HepG2 (cell line): ENCODE measurements at regions not wholly inside any gene's neighbourhood (a gene's known extent, or its start where the extent isn't known, plus 50 kb on each side); places are given as distances from the start of the nearest gene placed in this dataset.

ENCODE experiments used
- ATAC-seq: fragments of 200-7000 bp; cut with Tn5 transposase; 3 replicates; pipeline ENCODE4 v1.9.1; 2020; ENCODE audit warnings: mild to moderate bottlenecking, moderate library complexity
- BruUV-seq: library from RNA; stranded (reverse); fragments of 400-500 nt; replicated peaks from 2 replicates; lab custom pipeline; 2021; lab: Mats Ljungman, UMichigan
- CTCF ChIA-PET: fragments of 300-600 bp; formaldehyde crosslinking; extraction: SDS; loops from one replicate; lab custom pipeline; 2021; ENCODE audit warnings: low total read pairs, inconsistent platforms, low intra/inter-chr PET ratio; lab: Yijun Ruan, JAX
- POLR2A ChIA-PET: fragments of 350-600 bp; sonication (Branson Sonifier 250); formaldehyde crosslinking; loops from one replicate; lab custom pipeline; 2020; ENCODE audit warnings: antibody characterized with exemption, inconsistent platforms; lab: Yijun Ruan, JAX
- DNase-seq: peaks from one replicate; pipeline ENCODE4 v3.0.0-alpha.2; 2015; ENCODE audit warnings: low spot score
- FAIRE-seq: peaks from 3 replicates; lab custom pipeline; 2011; peaks lifted over from hg19 to GRCh38; lab: Jason Lieb, UNC
- H2AFZ ChIP-seq: one replicate; pipeline ENCODE4 v1.6.1; 2011; ENCODE audit warnings: low read length, inconsistent platforms
- H3K27ac ChIP-seq: fragments of 300-600 bp; 3 replicates; pipeline ENCODE4 v1.8.0; 2011; ENCODE audit warnings: mixed run types, mild to moderate bottlenecking, mixed read lengths, low read length, inconsistent platforms; ENCODE audit not compliant: insufficient read depth; ENCODE audit errors: extremely low read length
- H3K27me3 ChIP-seq, 2 experiments: fragments of 200-600 bp in 1 of 2; 2 replicates in 1 of 2; 3 replicates in 1 of 2; pipeline versions ENCODE4 v1.6.0 to v1.8.0; 2011; ENCODE audit warnings: low read length in 2 of 2, mild to moderate bottlenecking in 2 of 2, moderate library complexity in 2 of 2, inconsistent platforms in 1 of 2; ENCODE audit not compliant: insufficient read depth in 2 of 2, control insufficient read depth in 1 of 2
- H3K36me3 ChIP-seq, 2 experiments: fragments of 200-600 bp in 1 of 2; replicated peaks in 1 of 2; 2 replicates in 1 of 2; 3 replicates in 1 of 2; pipeline versions ENCODE4 v1.5.1 to v1.8.0; 2011; ENCODE audit warnings: low read length in 2 of 2, inconsistent platforms in 1 of 2; ENCODE audit not compliant: insufficient read depth in 2 of 2, control insufficient read depth in 1 of 2
- H3K4me1 ChIP-seq: 2 replicates; pipeline ENCODE4 v1.5.1; 2012; ENCODE audit warnings: low read length, inconsistent platforms; ENCODE audit not compliant: insufficient read depth
- H3K4me2 ChIP-seq: 2 replicates; pipeline ENCODE4 v1.6.0; 2011; ENCODE audit warnings: low read depth, low read length, inconsistent platforms
- H3K4me3 ChIP-seq, 3 experiments: fragments of 200-600 bp in 1 of 3; sonication (generic), shearing (Covaris generic) in 1 of 3; replicated peaks in 1 of 3; 2 replicates each; pipeline ENCODE4 v1.5.1; 2011 to 2016; ENCODE audit warnings: low read length in 3 of 3, inconsistent platforms in 2 of 3, low read depth in 2 of 3, mild to moderate bottlenecking in 2 of 3, control low read depth in 1 of 3, mixed read lengths in 1 of 3; ENCODE audit not compliant: insufficient read depth in 1 of 3
- H3K79me2 ChIP-seq: one replicate; pipeline ENCODE4 v1.6.1; 2011; ENCODE audit warnings: low read length, inconsistent platforms; ENCODE audit not compliant: insufficient read depth
- H3K9ac ChIP-seq: 2 replicates; pipeline ENCODE4 v1.6.0; 2011; ENCODE audit warnings: mild to moderate bottlenecking, low read depth, low read length, inconsistent platforms; ENCODE audit not compliant: insufficient read depth
- H3K9me3 ChIP-seq: 2 replicates; pipeline ENCODE4 v1.5.1; 2012; ENCODE audit warnings: mild to moderate bottlenecking, low read length
- H4K20me1 ChIP-seq: 2 replicates; pipeline ENCODE4 v1.6.0; 2011; ENCODE audit warnings: inconsistent platforms, mild to moderate bottlenecking, low read length, moderate library complexity; ENCODE audit not compliant: insufficient read depth
- CBX1 ChIP-seq: IDR thresholded peaks from one replicate; pipeline ENCODE4 v1.6.1; 2016; ENCODE audit warnings: antibody characterized with exemption, low read depth
- CREB3 ChIP-seq: sonication (generic); formaldehyde crosslinking; IDR thresholded peaks from 2 replicates; pipeline ENCODE4 v1.5.0; 2020; ENCODE audit warnings: missing genetic modification reagents
- HDAC2 ChIP-seq: sonication (generic); formaldehyde crosslinking; IDR thresholded peaks from 2 replicates; pipeline ENCODE4 v1.4.0; 2020; ENCODE audit warnings: missing genetic modification reagents
- IRF2 ChIP-seq: IDR thresholded peaks from 2 replicates; pipeline ENCODE4 v1.6.1; 2018; ENCODE audit warnings: missing genetic modification reagents, missing compliant biosample characterization
- ISL2 ChIP-seq: sonication (generic); formaldehyde crosslinking; IDR thresholded peaks from 2 replicates; pipeline ENCODE4 v1.5.0; 2020; ENCODE audit warnings: missing genetic modification reagents
- JARID2 ChIP-seq: sonication (generic); formaldehyde crosslinking; IDR thresholded peaks from 2 replicates; pipeline ENCODE4 v1.8.1; 2023; ENCODE audit warnings: missing genetic modification reagents, inconsistent platforms; ENCODE audit not compliant: insufficient replicate concordance
- MEF2D ChIP-seq: sonication (generic); formaldehyde crosslinking; IDR thresholded peaks from 2 replicates; pipeline ENCODE4 v1.5.1; 2020; ENCODE audit warnings: mild to moderate bottlenecking, missing genetic modification reagents
- NCOR1 ChIP-seq: fragments of 200-600 bp; sonication (generic); IDR thresholded peaks from 2 replicates; pipeline ENCODE4 v1.7.0; 2017; ENCODE audit warnings: antibody characterized with exemption, low read length, borderline replicate concordance
- NR2F1 ChIP-seq, 2 experiments: fragments of 450-650 bp in 1 of 2; formaldehyde crosslinking in 1 of 2; IDR thresholded peaks; 2 replicates each; pipeline versions ENCODE4 v1.5.0 to v1.6.1; 2016 to 2020; ENCODE audit warnings: mild to moderate bottlenecking in 1 of 2, missing compliant biosample characterization in 1 of 2, missing genetic modification reagents in 1 of 2, moderate library complexity in 1 of 2
- ZBTB39 ChIP-seq: sonication (generic); formaldehyde crosslinking; IDR thresholded peaks from 2 replicates; pipeline ENCODE4 v1.5.0; 2020; ENCODE audit warnings: missing genetic modification reagents
- ZFP82 ChIP-seq: sonication (generic); formaldehyde crosslinking; IDR thresholded peaks from 2 replicates; pipeline ENCODE4 v1.5.1; 2020; ENCODE audit warnings: mild to moderate bottlenecking, missing genetic modification reagents, borderline replicate concordance
- ZNF296 ChIP-seq: sonication (generic); formaldehyde crosslinking; conservative IDR thresholded peaks from 2 replicates; pipeline ENCODE4 v1.5.0; 2020; ENCODE audit warnings: mild to moderate bottlenecking, missing genetic modification reagents
- ZNF644 ChIP-seq: IDR thresholded peaks from 2 replicates; pipeline ENCODE4 v1.6.1; 2016; ENCODE audit warnings: low read depth
- ZNF7 ChIP-seq: IDR thresholded peaks from 2 replicates; pipeline ENCODE4 v1.6.1; 2016; ENCODE audit warnings: missing biosample characterization, missing genetic modification reagents
- ZNF75D ChIP-seq: sonication (generic); formaldehyde crosslinking; IDR thresholded peaks from 2 replicates; pipeline ENCODE4 v1.8.1; 2023; ENCODE audit warnings: missing genetic modification reagents, mild to moderate bottlenecking, borderline replicate concordance
- ZNF781 ChIP-seq: sonication (generic); formaldehyde crosslinking; IDR thresholded peaks from 2 replicates; pipeline ENCODE4 v1.5.1; 2020; ENCODE audit warnings: borderline replicate concordance, mild to moderate bottlenecking, missing genetic modification reagents; ENCODE audit errors: not compliant biosample characterization
- WGBS: methylation state at CpG from one replicate; pipeline ENCODE4 v1.1.6; 2017; ENCODE audit warnings: low lambda C conversion rate; 5-methylcytosine and 5-hydroxymethylcytosine counted together
- in situ Hi-C: cut with HindIII; loops from 2 replicates; pipeline ENCODE4 v1.10.0; 2017; ENCODE audit warnings: low pct_unique_long_range_greater_than_20kb; ENCODE audit not compliant: extremely low pct_ligation_motif_present
- intact Hi-C: fragments of 100-400 bp; cut with micrococcal nuclease; formaldehyde crosslinking; loops from one replicate; pipeline ENCODE4 v1.10.0; 2022; ENCODE audit not compliant: unreplicated experiment
- TF ChIP-seq, protein P1 (sequence below): sonication (generic); formaldehyde crosslinking; IDR thresholded peaks from 2 replicates; pipeline ENCODE4 v1.9.0; 2021; ENCODE audit warnings: missing genetic modification reagents, borderline replicate concordance
- TF ChIP-seq, protein P2 (sequence below): sonication (generic); formaldehyde crosslinking; IDR thresholded peaks from 2 replicates; pipeline ENCODE4 v1.4.0; 2020; ENCODE audit warnings: low read depth, mild to moderate bottlenecking, missing genetic modification reagents

GRCh38 chr4:123037804-123038203 lies 115.4 kb upstream of the NUDT6 start:
- Histone ChIP-seq H3K4me1 (peaks cover 25% of the 10 kb centered on the region), H3K36me3 (no peaks in the 10 kb centered on the region; a peak in 1 of 5 replicates), H3K27ac (peak overlapping the region; percentile 40), H3K9me3 (peaks cover 14% of the 10 kb centered on the region), H3K27me3 (no peaks in the 10 kb centered on the region), H3K9ac (no peak overlapping the region), H4K20me1 (no peaks in the 10 kb centered on the region), H3K4me2 (0 out of 2 replicates have a peak overlapping the region, but pooled peaks have one; percentile 14), H3K4me3 (no peak overlapping the region), H2AFZ (no peak overlapping the region), H3K79me2 (no peaks in the 10 kb centered on the region)
- CTCF ChIA-PET: no interaction called here
- FAIRE-seq: peak; percentile 89
- DNase-seq: peak; percentile 84
- 15% methylated on average over 1 of the region's 1 CpG for WGBS
- POLR2A ChIA-PET: interaction anchor here (0.7 kb wide), 1 partner anchor 26 kb away, joined by 3 read pairs; no protein-coding TSS in a partner anchor
- intact Hi-C loops (no loop called here), in situ Hi-C loops (no loop called here)
- peak; percentile 96 for ATAC-seq
- BruUV-seq: no TSS peak
- 0 out of 2 replicates have a peak, but pooled peaks have one; percentile 46 for TF ChIP-seq ISL2 (CRISPR knock-in tag)
- no peak for TF ChIP-seq MEF2D (CRISPR knock-in tag)
- 0 out of 2 replicates have a peak, but pooled peaks have one; percentile 30 for TF ChIP-seq NCOR1
- TF ChIP-seq, protein P1, sequence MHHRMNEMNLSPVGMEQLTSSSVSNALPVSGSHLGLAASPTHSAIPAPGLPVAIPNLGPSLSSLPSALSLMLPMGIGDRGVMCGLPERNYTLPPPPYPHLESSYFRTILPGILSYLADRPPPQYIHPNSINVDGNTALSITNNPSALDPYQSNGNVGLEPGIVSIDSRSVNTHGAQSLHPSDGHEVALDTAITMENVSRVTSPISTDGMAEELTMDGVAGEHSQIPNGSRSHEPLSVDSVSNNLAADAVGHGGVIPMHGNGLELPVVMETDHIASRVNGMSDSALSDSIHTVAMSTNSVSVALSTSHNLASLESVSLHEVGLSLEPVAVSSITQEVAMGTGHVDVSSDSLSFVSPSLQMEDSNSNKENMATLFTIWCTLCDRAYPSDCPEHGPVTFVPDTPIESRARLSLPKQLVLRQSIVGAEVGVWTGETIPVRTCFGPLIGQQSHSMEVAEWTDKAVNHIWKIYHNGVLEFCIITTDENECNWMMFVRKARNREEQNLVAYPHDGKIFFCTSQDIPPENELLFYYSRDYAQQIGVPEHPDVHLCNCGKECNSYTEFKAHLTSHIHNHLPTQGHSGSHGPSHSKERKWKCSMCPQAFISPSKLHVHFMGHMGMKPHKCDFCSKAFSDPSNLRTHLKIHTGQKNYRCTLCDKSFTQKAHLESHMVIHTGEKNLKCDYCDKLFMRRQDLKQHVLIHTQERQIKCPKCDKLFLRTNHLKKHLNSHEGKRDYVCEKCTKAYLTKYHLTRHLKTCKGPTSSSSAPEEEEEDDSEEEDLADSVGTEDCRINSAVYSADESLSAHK (CRISPR knock-in tag): no peak
- TF ChIP-seq ZBTB39 (CRISPR knock-in tag): 0 out of 2 replicates have a peak, but pooled peaks have one; percentile 44
- TF ChIP-seq CREB3: no peak
- no peak for TF ChIP-seq ZFP82 (CRISPR knock-in tag)
- TF ChIP-seq CBX1: no peak
- no peak for TF ChIP-seq IRF2 (CRISPR knock-in tag)
- peak in 1 of 2 experiments; percentile 49; a peak in 2 of 4 replicates for TF ChIP-seq NR2F1 (CRISPR knock-in tag; IDR thresholded peaks at IDR 0.05)
- no peak for TF ChIP-seq ZNF296 (CRISPR knock-in tag)
- no peak for TF ChIP-seq ZNF75D (CRISPR knock-in tag)
- TF ChIP-seq, protein P2, sequence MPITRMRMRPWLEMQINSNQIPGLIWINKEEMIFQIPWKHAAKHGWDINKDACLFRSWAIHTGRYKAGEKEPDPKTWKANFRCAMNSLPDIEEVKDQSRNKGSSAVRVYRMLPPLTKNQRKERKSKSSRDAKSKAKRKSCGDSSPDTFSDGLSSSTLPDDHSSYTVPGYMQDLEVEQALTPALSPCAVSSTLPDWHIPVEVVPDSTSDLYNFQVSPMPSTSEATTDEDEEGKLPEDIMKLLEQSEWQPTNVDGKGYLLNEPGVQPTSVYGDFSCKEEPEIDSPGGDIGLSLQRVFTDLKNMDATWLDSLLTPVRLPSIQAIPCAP: no peak
- TF ChIP-seq HDAC2 (CRISPR knock-in tag): 0 out of 2 replicates have a peak, but pooled peaks have one; percentile 20
- TF ChIP-seq ZNF7: no peak
- TF ChIP-seq ZNF644: 0 out of 2 replicates have a peak, but pooled peaks have one; percentile 30
- no peak for TF ChIP-seq ZNF781 (CRISPR knock-in tag)
- TF ChIP-seq JARID2 (CRISPR knock-in tag): no peak
